ENCODE measurements at regions not wholly inside any gene's neighbourhood (a gene's known extent, or its start where the extent isn't known, plus 50 kb on each side); places are given as distances from the start of the nearest gene placed in this dataset.

DNA sequence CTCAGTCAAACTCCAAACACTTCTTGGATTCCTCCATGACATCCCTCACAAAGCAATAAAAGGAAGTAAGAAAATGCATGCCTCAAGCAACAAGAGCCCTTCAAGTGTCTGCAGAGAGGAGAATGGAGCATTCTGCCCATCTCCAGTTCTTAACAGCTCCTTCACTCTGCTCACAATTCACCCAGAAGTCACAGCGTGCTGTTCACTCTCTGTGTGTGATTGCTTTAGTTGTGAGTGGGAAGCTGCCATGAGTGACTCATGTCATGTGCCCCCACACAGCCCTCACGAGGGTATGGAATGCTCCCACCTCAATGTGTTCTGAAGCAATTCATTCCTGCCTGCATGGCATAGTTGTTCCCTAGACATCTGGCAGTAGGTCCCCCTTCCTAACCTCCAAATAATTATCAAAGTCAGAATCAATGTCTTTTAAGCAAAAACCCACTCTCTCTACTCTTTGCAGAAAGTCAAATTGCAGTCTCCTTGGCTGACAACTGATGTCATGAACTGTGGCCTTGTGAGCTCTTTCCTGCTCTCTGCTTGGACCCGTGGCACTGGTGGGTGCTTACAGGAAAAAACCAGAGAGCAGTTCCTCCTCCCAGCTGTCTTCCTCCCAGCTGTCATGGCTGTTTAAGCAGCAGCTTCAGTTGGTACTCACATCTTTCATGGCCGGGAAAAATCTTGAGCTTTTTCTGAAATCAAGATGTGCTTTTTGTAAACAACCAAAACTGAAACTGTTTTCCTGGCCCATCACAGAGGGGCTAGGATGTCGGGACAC lies 112.1 kb upstream of the SPON1 start:
- DNase-seq (ENCODE audit: low spot score) = no peak

DNA sequence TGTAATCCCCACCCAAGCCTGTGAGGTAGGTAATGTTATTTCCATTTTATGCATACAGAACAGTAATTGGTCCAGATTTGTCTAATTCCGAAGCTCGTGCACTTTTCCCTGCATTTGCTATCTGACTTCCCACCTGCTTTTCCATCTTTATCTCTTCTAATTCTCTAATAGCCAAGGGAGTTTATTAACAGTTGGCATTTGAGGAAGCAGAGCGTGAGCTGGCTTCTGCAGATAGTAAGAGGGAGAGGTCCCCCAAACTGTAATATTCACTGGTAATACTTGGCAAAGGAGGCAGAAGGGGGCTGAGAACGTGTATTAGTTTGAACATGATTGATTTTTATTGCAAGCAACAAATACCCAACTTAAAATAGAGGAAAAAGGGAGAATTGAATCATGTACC lies 110.8 kb upstream of the SPON1 start:
- TF ChIP-seq, protein P1, sequence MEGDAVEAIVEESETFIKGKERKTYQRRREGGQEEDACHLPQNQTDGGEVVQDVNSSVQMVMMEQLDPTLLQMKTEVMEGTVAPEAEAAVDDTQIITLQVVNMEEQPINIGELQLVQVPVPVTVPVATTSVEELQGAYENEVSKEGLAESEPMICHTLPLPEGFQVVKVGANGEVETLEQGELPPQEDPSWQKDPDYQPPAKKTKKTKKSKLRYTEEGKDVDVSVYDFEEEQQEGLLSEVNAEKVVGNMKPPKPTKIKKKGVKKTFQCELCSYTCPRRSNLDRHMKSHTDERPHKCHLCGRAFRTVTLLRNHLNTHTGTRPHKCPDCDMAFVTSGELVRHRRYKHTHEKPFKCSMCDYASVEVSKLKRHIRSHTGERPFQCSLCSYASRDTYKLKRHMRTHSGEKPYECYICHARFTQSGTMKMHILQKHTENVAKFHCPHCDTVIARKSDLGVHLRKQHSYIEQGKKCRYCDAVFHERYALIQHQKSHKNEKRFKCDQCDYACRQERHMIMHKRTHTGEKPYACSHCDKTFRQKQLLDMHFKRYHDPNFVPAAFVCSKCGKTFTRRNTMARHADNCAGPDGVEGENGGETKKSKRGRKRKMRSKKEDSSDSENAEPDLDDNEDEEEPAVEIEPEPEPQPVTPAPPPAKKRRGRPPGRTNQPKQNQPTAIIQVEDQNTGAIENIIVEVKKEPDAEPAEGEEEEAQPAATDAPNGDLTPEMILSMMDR (IDR thresholded peaks at IDR 0.05; ENCODE audit: extremely low read depth, missing control alignments) = no peak
- DNase-seq (ENCODE audit: low spot score) = no peak

More for the DNA sequence above, 112.1 kb upstream of the SPON1 start:
- TF ChIP-seq, protein P1 (IDR thresholded peaks at IDR 0.05; ENCODE audit: extremely low read depth, missing control alignments) = no peak

DNA sequence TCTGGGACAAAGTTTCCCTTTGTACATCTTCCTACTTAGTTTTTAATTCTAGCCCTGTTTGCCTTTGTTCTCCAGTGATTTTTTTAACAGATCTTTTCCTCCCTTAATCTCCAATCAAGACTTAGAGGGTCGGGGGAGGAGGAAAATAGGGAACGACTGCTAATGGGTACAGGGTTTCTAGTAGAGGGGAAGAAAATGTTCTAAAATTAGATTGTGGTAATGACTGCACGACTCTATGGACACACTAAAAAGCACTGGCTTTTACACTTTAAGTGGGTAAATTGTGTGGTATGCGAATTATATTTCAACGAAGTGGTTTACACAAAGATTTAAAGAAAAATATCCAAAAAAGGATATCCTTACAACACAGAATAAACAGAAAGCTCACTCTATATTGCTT lies 110.0 kb upstream of the SPON1 start:
- TF ChIP-seq, protein P1 (IDR thresholded peaks at IDR 0.05; ENCODE audit: extremely low read depth, missing control alignments) = no peak
- no peak for DNase-seq (ENCODE audit: low spot score)

DNA sequence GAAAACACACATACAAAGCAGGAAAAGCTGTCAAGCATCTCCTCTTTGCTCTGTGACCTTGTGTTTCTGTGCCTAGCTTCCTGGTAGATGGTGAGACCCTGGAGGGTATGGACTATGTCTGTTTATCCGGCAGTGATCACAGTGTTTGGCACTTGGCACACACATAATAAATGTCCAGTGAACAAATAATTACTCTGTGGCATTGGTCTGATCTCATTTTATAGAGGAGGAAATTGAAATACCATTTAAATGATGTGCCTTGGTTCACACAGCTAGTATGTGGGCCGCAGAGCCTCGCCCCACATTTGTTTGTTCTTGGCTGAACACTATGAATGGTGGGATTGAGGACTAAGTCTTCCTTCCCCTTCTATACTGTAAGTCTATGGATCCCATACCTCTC lies 104.7 kb upstream of the SPON1 start:
- TF ChIP-seq, protein P1 (IDR thresholded peaks at IDR 0.05; ENCODE audit: extremely low read depth, missing control alignments) = no peak
- DNase-seq (ENCODE audit: low spot score) = no peak

DNA sequence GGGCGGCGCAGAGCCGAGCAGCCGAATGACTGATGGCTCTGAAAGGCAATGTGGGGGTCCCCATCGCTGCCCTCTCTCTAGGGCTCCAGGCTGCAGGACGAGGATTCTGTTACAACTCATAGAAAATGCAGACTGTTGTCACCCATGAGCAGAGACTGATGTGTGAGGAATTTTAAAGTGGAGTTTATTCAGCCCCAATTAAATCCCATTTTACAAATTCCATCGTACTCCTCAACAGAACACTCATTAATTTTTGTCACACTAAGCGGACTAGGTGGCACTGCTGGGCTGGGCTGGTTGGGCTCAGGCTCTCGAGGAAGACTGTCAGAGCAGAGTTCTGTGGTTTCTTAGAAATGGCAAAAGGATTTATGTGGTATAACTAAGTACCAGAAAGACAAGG lies 102.6 kb upstream of the SPON1 start:
- no peak for DNase-seq (ENCODE audit: low spot score)
- TF ChIP-seq, protein P1 (IDR thresholded peaks at IDR 0.05; ENCODE audit: extremely low read depth, missing control alignments) = no peak

DNA sequence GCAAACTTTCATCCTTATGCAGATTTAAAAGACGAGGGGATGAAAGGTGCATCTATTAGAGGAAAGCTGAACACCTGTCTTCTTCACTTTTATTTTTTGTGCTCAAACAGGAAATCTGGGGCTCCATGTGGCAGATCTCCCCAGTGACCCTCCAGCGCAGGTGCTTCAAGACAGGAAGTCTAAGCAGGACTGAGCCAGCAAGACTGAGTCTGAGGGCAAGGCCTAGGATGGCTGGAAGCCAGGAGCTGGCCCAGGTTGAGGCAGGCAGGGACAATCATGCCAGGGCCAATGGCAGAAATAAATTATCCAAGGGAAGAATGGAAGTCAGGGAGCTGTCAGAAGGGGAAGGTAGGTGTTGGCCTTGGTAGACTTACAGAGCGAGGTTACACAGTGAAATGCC lies 101.1 kb upstream of the SPON1 start:
- TF ChIP-seq, protein P1 (IDR thresholded peaks at IDR 0.05; ENCODE audit: extremely low read depth, missing control alignments) = no peak
- no peak for DNase-seq (ENCODE audit: low spot score)

DNA sequence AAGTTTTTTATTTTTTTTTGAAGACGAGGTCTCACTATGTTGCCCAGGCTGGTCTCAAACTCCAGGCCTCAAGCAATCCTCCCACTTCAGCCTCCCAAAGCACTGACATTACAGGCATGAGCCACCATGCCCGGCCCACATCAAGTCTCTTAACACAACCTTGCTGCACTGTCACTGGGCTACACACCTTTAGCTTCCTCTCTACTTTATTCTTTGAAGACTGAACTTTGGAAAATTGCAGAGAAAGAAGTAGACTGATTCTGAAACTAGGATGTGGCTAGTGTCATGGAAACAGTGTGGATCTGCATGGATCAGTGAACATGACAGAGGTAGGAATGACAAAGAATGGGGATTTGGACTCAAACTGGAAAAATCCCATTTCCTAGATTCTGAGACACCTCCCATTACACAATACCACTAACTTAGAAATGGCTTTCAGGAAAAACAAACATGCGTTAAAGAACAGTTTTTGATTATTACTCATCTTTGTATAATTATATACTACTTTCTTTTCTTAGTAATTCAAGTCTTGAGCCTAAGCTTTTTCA lies 99.6 kb upstream of the SPON1 start:
- TF ChIP-seq, protein P1 (IDR thresholded peaks at IDR 0.05; ENCODE audit: extremely low read depth, missing control alignments) = no peak
- no peak for DNase-seq (ENCODE audit: low spot score)
